GM13976 (cell line): ENCODE measurements at regions not wholly inside any gene's neighbourhood (a gene's known extent, or its start where the extent isn't known, plus 50 kb on each side); places are given as distances from the start of the nearest gene placed in this dataset.

Experiments
- DNase-seq: peaks from one replicate; pipeline ENCODE4 v3.0.0; 2012; ENCODE audit warnings: low spot score
- in situ Hi-C: fragments of 300-500 bp; cut with MboI; formaldehyde crosslinking; loops from one replicate; pipeline ENCODE4 v1.12.0; 2022; ENCODE audit warnings: low sequenced_read_pairs, mixed read lengths, inconsistent platforms; ENCODE audit not compliant: unreplicated experiment
- TF ChIP-seq, protein P1 (sequence below): IDR thresholded peaks from 2 replicates; pipeline ENCODE4 v1.5.1; 2012; ENCODE audit warnings: borderline replicate concordance, mild to moderate bottlenecking; ENCODE audit not compliant: insufficient read depth; ENCODE audit errors: extremely low read depth, missing control alignments, control extremely low read depth

DNA sequence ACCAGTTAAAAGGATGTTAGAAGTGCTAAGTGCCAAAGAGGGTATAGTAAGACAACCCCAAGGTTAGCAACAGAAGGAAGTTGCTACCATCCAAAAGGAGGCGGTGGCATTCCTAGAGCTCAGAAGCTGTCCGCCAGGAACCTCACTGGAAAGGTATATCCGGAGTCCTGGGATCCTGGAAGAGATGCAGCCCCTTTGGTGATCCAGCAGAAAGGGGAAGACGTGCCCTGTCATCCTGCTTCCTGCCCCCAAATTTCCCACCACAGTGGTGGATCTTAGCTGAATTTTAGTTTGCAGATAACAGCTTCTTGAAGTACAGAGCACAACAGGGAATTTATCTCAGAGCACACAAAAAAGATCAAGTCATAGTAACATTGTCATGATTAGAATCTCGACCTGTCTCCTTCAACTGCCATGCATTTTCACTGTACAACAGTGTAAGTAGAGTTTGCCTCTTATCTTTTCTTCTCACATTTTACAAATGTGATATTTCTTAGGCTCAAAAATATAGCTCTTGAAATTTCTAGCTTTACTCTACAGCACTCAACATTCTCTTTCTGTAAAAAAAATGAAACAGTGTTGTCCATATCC, 526.3 kb downstream of the SOX5 start:
- DNase-seq, result no peak
- in situ Hi-C loops, result no loop called here
- TF ChIP-seq, protein P1, sequence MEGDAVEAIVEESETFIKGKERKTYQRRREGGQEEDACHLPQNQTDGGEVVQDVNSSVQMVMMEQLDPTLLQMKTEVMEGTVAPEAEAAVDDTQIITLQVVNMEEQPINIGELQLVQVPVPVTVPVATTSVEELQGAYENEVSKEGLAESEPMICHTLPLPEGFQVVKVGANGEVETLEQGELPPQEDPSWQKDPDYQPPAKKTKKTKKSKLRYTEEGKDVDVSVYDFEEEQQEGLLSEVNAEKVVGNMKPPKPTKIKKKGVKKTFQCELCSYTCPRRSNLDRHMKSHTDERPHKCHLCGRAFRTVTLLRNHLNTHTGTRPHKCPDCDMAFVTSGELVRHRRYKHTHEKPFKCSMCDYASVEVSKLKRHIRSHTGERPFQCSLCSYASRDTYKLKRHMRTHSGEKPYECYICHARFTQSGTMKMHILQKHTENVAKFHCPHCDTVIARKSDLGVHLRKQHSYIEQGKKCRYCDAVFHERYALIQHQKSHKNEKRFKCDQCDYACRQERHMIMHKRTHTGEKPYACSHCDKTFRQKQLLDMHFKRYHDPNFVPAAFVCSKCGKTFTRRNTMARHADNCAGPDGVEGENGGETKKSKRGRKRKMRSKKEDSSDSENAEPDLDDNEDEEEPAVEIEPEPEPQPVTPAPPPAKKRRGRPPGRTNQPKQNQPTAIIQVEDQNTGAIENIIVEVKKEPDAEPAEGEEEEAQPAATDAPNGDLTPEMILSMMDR, result no peak

DNA sequence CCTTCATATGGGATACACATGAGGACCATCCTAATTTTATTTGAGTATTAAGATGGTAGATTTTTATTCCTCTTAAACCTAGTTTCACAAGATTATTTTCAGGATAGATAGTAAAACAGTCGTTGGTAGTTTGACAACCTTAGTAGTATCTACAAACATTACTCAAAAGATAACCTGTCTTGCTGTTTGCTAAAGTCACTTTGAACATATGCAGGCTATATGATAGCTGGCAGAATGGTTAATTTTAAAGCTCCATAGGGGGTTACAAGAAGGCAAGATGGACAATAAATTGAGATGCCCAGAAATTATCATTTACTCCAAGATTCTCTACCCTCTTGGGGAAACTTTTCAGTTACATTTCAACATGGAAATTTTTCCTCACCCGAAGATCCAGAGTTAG, 525.7 kb downstream of the SOX5 start:
- in situ Hi-C loops, result no loop called here
- TF ChIP-seq, protein P1, result no peak
- DNase-seq, result no peak

DNA sequence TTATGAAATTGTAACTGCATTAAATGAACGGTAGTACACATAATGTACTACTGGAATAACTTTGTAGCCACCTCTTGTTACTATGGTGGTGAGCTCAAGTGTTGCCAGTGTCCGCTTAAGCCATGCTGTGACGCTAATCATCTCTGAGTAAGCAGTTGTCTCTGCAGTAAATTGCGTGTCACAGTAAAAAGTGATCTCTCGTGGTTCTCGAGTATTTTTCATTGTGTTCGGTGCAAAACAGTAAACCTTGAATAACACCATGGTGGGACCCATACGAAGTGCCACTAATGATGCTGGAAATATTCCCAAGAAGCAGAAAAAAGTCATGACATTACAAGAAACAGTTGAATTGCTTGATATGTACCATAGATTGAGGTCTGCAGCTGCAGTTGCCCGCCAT, 524.8 kb downstream of the SOX5 start:
- in situ Hi-C loops, result no loop called here
- TF ChIP-seq, protein P1, result no peak
- no peak for DNase-seq

DNA sequence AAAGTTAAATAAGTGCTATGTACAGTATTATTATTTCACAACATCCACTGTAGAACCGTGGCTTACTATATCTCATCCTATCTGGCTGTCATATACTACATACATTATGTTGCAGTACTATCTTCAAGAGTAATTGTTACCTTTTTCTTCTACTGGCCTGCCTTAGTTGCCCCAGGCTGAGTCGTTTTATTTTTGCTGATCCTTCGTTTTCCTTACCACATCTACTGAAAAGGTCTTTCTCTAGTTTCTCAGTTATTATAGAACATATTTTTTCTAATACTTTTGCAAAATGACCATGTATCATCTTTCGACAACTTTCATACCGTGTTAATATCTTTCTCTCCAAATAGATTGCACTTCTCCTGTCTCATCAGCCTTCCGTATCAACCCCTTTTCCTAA, 523.1 kb downstream of the SOX5 start:
- in situ Hi-C loops, result no loop called here
- no peak for DNase-seq
- TF ChIP-seq, protein P1, result no peak

DNA sequence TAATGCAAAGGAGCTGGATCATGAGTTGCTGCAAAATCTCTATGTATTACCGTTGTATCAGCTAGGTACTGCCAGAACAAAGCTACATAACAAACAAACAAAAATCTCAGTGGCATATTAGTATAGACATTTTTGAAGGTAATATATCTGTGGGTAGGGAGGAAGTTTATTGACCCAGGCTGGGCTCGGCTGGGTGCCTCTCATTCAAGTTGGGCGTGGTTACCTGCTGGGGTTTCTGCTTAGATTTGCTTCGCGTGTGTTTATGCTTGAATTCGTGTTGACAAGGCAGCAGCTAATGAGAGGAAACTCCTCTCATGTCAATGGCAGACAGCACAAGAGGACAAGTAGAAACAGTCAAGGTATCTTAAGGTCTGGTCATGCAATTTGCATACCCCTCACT, 520.7 kb downstream of the SOX5 start:
- TF ChIP-seq, protein P1, result no peak
- DNase-seq, result no peak
- in situ Hi-C loops, result no loop called here

DNA sequence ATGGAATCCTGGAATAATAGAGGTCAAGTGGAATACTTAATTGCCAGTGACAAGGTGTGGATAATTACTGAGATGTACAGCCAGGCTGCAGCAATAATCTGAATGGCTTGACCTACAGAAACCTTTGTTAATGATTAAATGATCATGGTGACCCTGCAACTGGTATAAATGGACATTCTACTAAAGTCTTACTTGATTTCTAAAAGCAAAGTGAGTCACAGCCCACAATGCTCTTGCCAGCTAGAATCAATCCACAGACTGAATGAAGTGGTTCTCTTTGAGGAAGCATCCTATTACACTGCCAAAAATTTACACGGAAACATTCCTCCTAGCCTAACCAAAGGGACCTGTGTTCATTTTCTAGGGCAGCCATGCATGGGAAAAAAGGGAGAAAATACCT, 518.5 kb downstream of the SOX5 start:
- no peak for DNase-seq
- in situ Hi-C loops, result no loop called here

More for the DNA sequence above, 518.5 kb downstream of the SOX5 start:
- TF ChIP-seq, protein P1, result no peak
